A549 (cell line): ENCODE measurements at regions not wholly inside any gene's neighbourhood (a gene's known extent, or its start where the extent isn't known, plus 50 kb on each side); places are given as distances from the start of the nearest gene placed in this dataset.

ENCODE experiments used
- ATAC-seq, 2 experiments: fragments of 200-7000 bp in 1 of 2; fragments of >200 bp in 1 of 2; cut with Nextera tagmentation in 1 of 2; cut with Tn5 transposase in 1 of 2; 3 replicates each; pipeline versions ENCODE4 v1.8.0 to v1.9.1; 2018 to 2020; ENCODE audit warnings: mild to moderate bottlenecking in 1 of 2, moderate library complexity in 1 of 2
- CTCF ChIA-PET: fragments of 300-600 bp; sonication (Branson Sonifier 250); formaldehyde crosslinking; extraction: SDS; loops from one replicate; lab custom pipeline; 2021; ENCODE audit warnings: antibody characterized with exemption, inconsistent platforms; lab: Yijun Ruan, JAX
- POLR2A ChIA-PET: fragments of 350-600 bp; formaldehyde crosslinking; extraction: SDS; loops from one replicate; lab custom pipeline; 2021; ENCODE audit warnings: antibody characterized with exemption, inconsistent platforms; lab: Yijun Ruan, JAX
- DNase-seq, 2 experiments: peaks; one replicate each; pipeline versions ENCODE4 v3.0.0 to v3.0.0-alpha.2; 2011 to 2016; ENCODE audit warnings: low read depth in 1 of 2, low spot score in 1 of 2
- FAIRE-seq: peaks from 2 replicates; lab custom pipeline; 2011; peaks lifted over from hg19 to GRCh38; lab: Jason Lieb, UNC
- H3K27ac ChIP-seq, 2 experiments: fragments of >200 bp; sonication (Bioruptor Twin); formaldehyde crosslinking; 3 replicates each; pipeline ENCODE4 v1.5.1; 2016 to 2017
- H3K4me1 ChIP-seq: fragments of >200 bp; sonication (Bioruptor Twin); formaldehyde crosslinking; 3 replicates; pipeline ENCODE4 v1.6.1; 2016
- H3K4me2 ChIP-seq: fragments of >200 bp; sonication (Bioruptor Twin); formaldehyde crosslinking; 3 replicates; pipeline ENCODE4 v1.6.1; 2016
- H3K4me3 ChIP-seq: fragments of >200 bp; sonication (Bioruptor Twin); formaldehyde crosslinking; 3 replicates; pipeline ENCODE4 v1.5.1; 2016
- H3K9me3 ChIP-seq: fragments of >200 bp; sonication (Bioruptor Twin); formaldehyde crosslinking; 3 replicates; pipeline ENCODE4 v1.6.1; 2016
- ATOH8 ChIP-seq: fragments of 250-450 bp; sonication (Bioruptor Pico); IDR thresholded peaks from 2 replicates; pipeline ENCODE4 v1.5.0; 2020; ENCODE audit warnings: low read depth, mild to moderate bottlenecking, moderate library complexity
- BCL3 ChIP-seq: fragments of >200 bp; sonication (Bioruptor Twin); formaldehyde crosslinking; IDR thresholded peaks from 3 replicates; pipeline ENCODE4 v1.6.1; 2016
- EHF ChIP-seq: fragments of 250-450 bp; sonication (Bioruptor Pico); IDR thresholded peaks from 2 replicates; pipeline ENCODE4 v1.5.0; 2020; ENCODE audit warnings: mild to moderate bottlenecking
- ELK1 ChIP-seq: fragments of 150-350 bp; IDR thresholded peaks from 2 replicates; pipeline ENCODE4 v1.6.1; 2014; ENCODE audit warnings: low read depth, mild to moderate bottlenecking, low read length
- EP300 ChIP-seq, 2 experiments: fragments of >200 bp; sonication (Bioruptor Twin); formaldehyde crosslinking; IDR thresholded peaks; 2 replicates in 1 of 2; 3 replicates in 1 of 2; pipeline ENCODE4 v1.6.1; 2016 to 2017
- FOSB ChIP-seq: fragments of 250-450 bp; sonication (Bioruptor Pico); IDR thresholded peaks from 2 replicates; pipeline ENCODE4 v1.5.0; 2020; ENCODE audit warnings: mild to moderate bottlenecking, moderate library complexity
- FOSL2 ChIP-seq, 2 experiments: fragments of 450-650 bp in 1 of 2; fragments of >200 bp in 1 of 2; sonication (Bioruptor Twin) in 1 of 2; formaldehyde crosslinking; IDR thresholded peaks; 2 replicates each; pipeline versions ENCODE4 v1.5.0 to v1.6.1; 2016 to 2020; ENCODE audit warnings: mild to moderate bottlenecking in 1 of 2, moderate library complexity in 1 of 2
- HDAC2 ChIP-seq: fragments of 200-600 bp; sonication (generic); IDR thresholded peaks from 2 replicates; pipeline ENCODE4 v1.6.1; 2016
- HES2 ChIP-seq: fragments of >200 bp; sonication (Bioruptor Twin); formaldehyde crosslinking; IDR thresholded peaks from 2 replicates; pipeline ENCODE4 v1.6.1; 2016
- HMGXB4 ChIP-seq: fragments of 250-450 bp; sonication (Bioruptor Pico); IDR thresholded peaks from 2 replicates; pipeline ENCODE4 v1.5.0; 2021; ENCODE audit warnings: mild to moderate bottlenecking, moderate library complexity, borderline replicate concordance
- HOXA7 ChIP-seq: fragments of 250-450 bp; sonication (Bioruptor Pico); IDR thresholded peaks from 2 replicates; pipeline ENCODE4 v1.5.0; 2020; ENCODE audit warnings: mild to moderate bottlenecking, moderate library complexity
- HOXB5 ChIP-seq: fragments of 250-450 bp; sonication (Bioruptor Pico); IDR thresholded peaks from 2 replicates; pipeline ENCODE4 v1.5.0; 2020; ENCODE audit warnings: mild to moderate bottlenecking, moderate library complexity
- JUN ChIP-seq, 2 experiments: fragments of >200 bp; sonication (Bioruptor Twin); formaldehyde crosslinking; IDR thresholded peaks; 2 replicates in 1 of 2; 3 replicates in 1 of 2; pipeline ENCODE4 v1.6.1; 2016 to 2017
- JUNB ChIP-seq: fragments of >200 bp; sonication (Bioruptor Twin); formaldehyde crosslinking; IDR thresholded peaks from 2 replicates; pipeline ENCODE4 v1.6.1; 2016
- POLR2AphosphoS2 ChIP-seq: conservative IDR thresholded peaks from 2 replicates; pipeline ENCODE4 v1.6.1; 2012; ENCODE audit warnings: low read length, improper control_type of control experiment, inconsistent platforms
- RARB ChIP-seq: fragments of 250-450 bp; sonication (Bioruptor Pico); IDR thresholded peaks from 2 replicates; pipeline ENCODE4 v1.8.0; 2021; ENCODE audit warnings: mild to moderate bottlenecking, moderate library complexity
- RCOR1 ChIP-seq: fragments of 150-350 bp; IDR thresholded peaks from 2 replicates; pipeline ENCODE4 v1.6.1; 2014; ENCODE audit warnings: antibody characterized with exemption, low read length, low read depth
- RFX5 ChIP-seq: fragments of 450-650 bp; IDR thresholded peaks from 2 replicates; pipeline ENCODE4 v1.7.1; 2014; ENCODE audit warnings: antibody characterized with exemption, mild to moderate bottlenecking, moderate library complexity
- RNF2 ChIP-seq: fragments of 200-600 bp; sonication (generic); IDR thresholded peaks from 2 replicates; pipeline ENCODE4 v1.6.1; 2016; ENCODE audit warnings: low read depth, mild to moderate bottlenecking, antibody characterized with exemption, moderate library complexity, borderline replicate concordance
- TFCP2L1 ChIP-seq: fragments of 250-450 bp; sonication (Bioruptor Pico); IDR thresholded peaks from 2 replicates; pipeline ENCODE4 v1.5.0; 2021; ENCODE audit warnings: mild to moderate bottlenecking
- ZSCAN20 ChIP-seq: fragments of 250-450 bp; sonication (Bioruptor Pico); IDR thresholded peaks from 2 replicates; pipeline ENCODE4 v1.8.0; 2022; ENCODE audit warnings: mild to moderate bottlenecking, moderate library complexity
- WGBS: methylation state at CpG from one replicate; pipeline ENCODE4 v1.1.6; 2017; ENCODE audit errors: missing lambda C conversion rate; 5-methylcytosine and 5-hydroxymethylcytosine counted together

- H3K4me2 ChIP-seq: no peak overlapping the region
- WGBS: 4% methylated on average over 6 of the region's 8 CpGs
- CTCF ChIA-PET: interaction anchor here (0.5 to 1.0 kb wide), 2 partner anchors 12 to 41 kb away, joined by 3 read pairs; no protein-coding TSS in a partner anchor
- POLR2A ChIA-PET: no interaction called here
- ATAC-seq: peak; percentile 60 to 67; a peak in 5 of 6 replicates
- TF ChIP-seq RARB (CRISPR knock-in tag) (no peak), ZSCAN20 (CRISPR knock-in tag) (no peak), FOSL2 (IDR thresholded peaks at IDR 0.05) (no peak), FOSL2 (CRISPR knock-in tag; IDR thresholded peaks at IDR 0.05) (no peak), HMGXB4 (CRISPR knock-in tag) (no peak), EP300 (IDR thresholded peaks at IDR 0.05) (no peak), FOSB (CRISPR knock-in tag) (no peak), HOXB5 (CRISPR knock-in tag) (no peak), EHF (CRISPR knock-in tag) (no peak)
- TF ChIP-seq, all 56 proteins: peak for 0
- DNase-seq (no peak), FAIRE-seq (no peak)
- no peak overlapping the region for H3K4me3 ChIP-seq
- no peak overlapping the region for H3K27ac ChIP-seq
- H3K4me1 ChIP-seq: no peaks in the 10 kb centered on the region
- H3K9me3 ChIP-seq: no peaks in the 10 kb centered on the region
These were observed 319.8 kb upstream of the RRP15 start for GRCh38 chr1:217965156-217965786.

- DNase-seq (no peak), ATAC-seq (no peak), FAIRE-seq (no peak)
- Histone ChIP-seq H3K9me3 (no peaks in the 10 kb centered on the region), H3K4me2 (no peak overlapping the region), H3K4me1 (no peaks in the 10 kb centered on the region), H3K4me3 (no peak overlapping the region), H3K27ac (no peak overlapping the region)
- 4% methylated on average over 3 of the region's 7 CpGs for WGBS
- no peak for TF ChIP-seq RFX5
- TF ChIP-seq TFCP2L1 (CRISPR knock-in tag): no peak
- TF ChIP-seq ATOH8 (CRISPR knock-in tag): no peak
- no peak for TF ChIP-seq JUN (IDR thresholded peaks at IDR 0.05)
- TF ChIP-seq RNF2: no peak
- no peak for TF ChIP-seq HDAC2
- TF ChIP-seq JUNB: no peak
- no peak for TF ChIP-seq BCL3
- TF ChIP-seq HES2: no peak
- TF ChIP-seq RCOR1: no peak
- TF ChIP-seq HOXA7 (CRISPR knock-in tag): no peak
- TF ChIP-seq FOSL2 (IDR thresholded peaks at IDR 0.05): no peak
- TF ChIP-seq FOSL2 (CRISPR knock-in tag; IDR thresholded peaks at IDR 0.05): no peak
- TF ChIP-seq ELK1: no peak
- no peak for TF ChIP-seq FOSB (CRISPR knock-in tag)
- no peak for TF ChIP-seq HOXB5 (CRISPR knock-in tag)
- TF ChIP-seq ZSCAN20 (CRISPR knock-in tag): no peak
- no peak for TF ChIP-seq POLR2AphosphoS2
- ChIA-PET CTCF (no interaction called here), POLR2A (no interaction called here)
These were observed 317.0 kb upstream of the RRP15 start for GRCh38 chr1:217968085-217968484.
